Right lobe of liver (tissue), 6 donors: ENCODE measurements at regions not wholly inside any gene's neighbourhood (a gene's known extent, or its start where the extent isn't known, plus 50 kb on each side); places are given as distances from the start of the nearest gene placed in this dataset.

Experiments
- ATAC-seq, 4 donors: fragments of 200-7000 bp; cut with Tn5 transposase; one replicate each; pipeline ENCODE4 v1.9.1; 2020; ENCODE audit warnings: mild to moderate bottlenecking in 4 of 4, moderate library complexity in 4 of 4
- DNase-seq, 3 donors: peaks; one replicate each; pipeline ENCODE4 v3.0.0-alpha.2; 2020
- H3K27ac ChIP-seq, 3 donors: fragments of 200-600 bp; one replicate each; pipeline ENCODE4 v1.8.0; 2022
- H3K27me3 ChIP-seq, 2 donors: fragments of 200-600 bp; one replicate each; pipeline ENCODE4 v1.8.0; 2022
- H3K36me3 ChIP-seq, 4 donors: fragments of 200-600 bp; sonication (generic) in 1 of 4; one replicate each; pipeline versions ENCODE4 v1.5.1 to v1.8.0; 2017 to 2022; ENCODE audit warnings: control low read depth in 1 of 4
- H3K4me1 ChIP-seq, 4 donors: fragments of 200-600 bp; sonication (generic) in 1 of 4; one replicate each; pipeline versions ENCODE4 v1.5.1 to v1.8.0; 2017 to 2022; ENCODE audit warnings: control low read depth in 1 of 4
- H3K4me3 ChIP-seq, 3 donors: fragments of 200-600 bp; one replicate each; pipeline ENCODE4 v1.8.0; 2022
- H3K9me3 ChIP-seq, 4 donors: fragments of 200-600 bp; sonication (generic) in 1 of 4; one replicate each; pipeline versions ENCODE4 v1.5.1 to v1.8.0; 2017 to 2022; ENCODE audit warnings: control low read depth in 1 of 4
- CTCF ChIP-seq, 4 donors: fragments of 200-600 bp in 3 of 4; fragments of 450-650 bp in 1 of 4; IDR thresholded peaks; one replicate each; pipeline versions ENCODE4 v1.5.1 to v1.8.0; 2016 to 2022; ENCODE audit warnings: antibody characterized with exemption in 4 of 4, mild to moderate bottlenecking in 2 of 4
- POLR2A ChIP-seq: fragments of 450-650 bp; IDR thresholded peaks from one replicate; pipeline ENCODE4 v1.6.1; 2017; ENCODE audit warnings: antibody characterized with exemption, mild to moderate bottlenecking
- WGBS: methylation state at CpG from one replicate; pipeline ENCODE4 v1.1.6; 2018; ENCODE audit warnings: low coverage, low lambda C conversion rate; ENCODE audit not compliant: insufficient coverage; ENCODE audit errors: missing lambda C conversion rate; 5-methylcytosine and 5-hydroxymethylcytosine counted together
- intact Hi-C, 2 donors: fragments of 100-400 bp; cut with DNase I; formaldehyde crosslinking; loops; one replicate each; pipeline versions ENCODE4 v1.11.2 to v1.14.1; 2022
- donor health status: DM: no; HTN: yes; CAD: no.
- donor health status: DM: no; HTN: no; CAD: no.
- donor health status: DM: no; HTN: no; CAD: no.
- donor health status: DM: no; HTN: yes; CAD: no.
- donor health status: DM: no; HTN: yes; CAD: no.

DNA sequence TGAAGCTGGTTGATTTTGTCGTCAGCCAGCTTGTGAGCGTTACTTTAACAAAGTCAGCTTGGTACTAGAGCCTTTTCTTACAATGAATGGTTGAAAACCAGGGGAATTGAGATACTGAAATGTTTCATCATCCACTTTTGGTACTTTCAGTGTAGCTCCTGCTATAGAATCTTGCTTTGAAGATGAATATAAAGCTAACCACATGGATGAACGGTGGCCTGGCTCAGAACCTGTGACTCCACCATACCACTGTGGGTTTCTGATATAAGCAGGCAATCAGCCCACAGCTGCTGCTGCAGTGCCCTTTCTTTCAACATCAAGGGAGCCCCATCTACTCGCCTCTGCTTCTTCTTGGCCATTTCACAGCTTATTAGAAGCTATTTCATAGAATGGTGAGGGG, 53.2 kb upstream of the GPR45 start:
- DNase-seq = no peak
- TF ChIP-seq CTCF (IDR thresholded peaks at IDR 0.05) = no peak
- TF ChIP-seq POLR2A = no peak
- no peaks in the 10 kb centered on the region for H3K9me3 ChIP-seq
- no peaks in the 10 kb centered on the region for H3K36me3 ChIP-seq
- intact Hi-C loops = no loop called here
- ATAC-seq = no peak
- no peak overlapping the region for H3K27ac ChIP-seq
- no peak overlapping the region for H3K4me3 ChIP-seq
- H3K27me3 ChIP-seq = no peaks in the 10 kb centered on the region
- H3K4me1 ChIP-seq = no peaks in the 10 kb centered on the region
- 59% methylated on average over 4 of the region's 4 CpGs for WGBS
